HL-60 (cell line): ENCODE measurements at regions not wholly inside any gene's neighbourhood (a gene's known extent, or its start where the extent isn't known, plus 50 kb on each side); places are given as distances from the start of the nearest gene placed in this dataset.

Source experiments
- GABPA ChIP-seq: IDR thresholded peaks from 2 replicates; pipeline ENCODE4 v1.6.1; 2012; ENCODE audit warnings: low read depth
- SPI1 ChIP-seq: IDR thresholded peaks from 2 replicates; pipeline ENCODE4 v1.6.1; 2012; ENCODE audit warnings: low read depth, mild to moderate bottlenecking, borderline replicate concordance
- TF ChIP-seq, protein P1 (sequence below): IDR thresholded peaks from one replicate; pipeline ENCODE4 v1.5.1; 2011; ENCODE audit warnings: low read length, control low read depth, inconsistent platforms; ENCODE audit not compliant: insufficient read depth

DNA sequence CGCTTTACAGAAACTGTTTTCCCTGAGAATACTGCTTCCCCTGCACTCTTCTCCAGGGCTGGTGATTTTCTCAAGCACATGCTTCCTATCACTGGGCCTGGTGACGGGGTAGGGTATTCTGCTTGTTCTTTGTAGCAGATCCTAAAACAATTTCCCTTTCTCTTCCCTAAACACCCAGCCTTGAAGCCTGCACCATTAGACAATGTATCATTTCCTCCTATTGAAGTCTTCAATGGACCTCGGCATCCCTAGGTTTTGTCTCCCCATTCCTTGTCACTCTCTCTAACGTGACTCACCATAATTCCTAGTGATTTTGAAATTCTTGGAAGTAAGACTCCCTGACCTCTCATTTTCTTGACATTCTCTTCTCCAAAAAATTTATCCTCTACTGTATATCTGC is 109.5 kb upstream of the GHITM start:
- TF ChIP-seq, protein P1, sequence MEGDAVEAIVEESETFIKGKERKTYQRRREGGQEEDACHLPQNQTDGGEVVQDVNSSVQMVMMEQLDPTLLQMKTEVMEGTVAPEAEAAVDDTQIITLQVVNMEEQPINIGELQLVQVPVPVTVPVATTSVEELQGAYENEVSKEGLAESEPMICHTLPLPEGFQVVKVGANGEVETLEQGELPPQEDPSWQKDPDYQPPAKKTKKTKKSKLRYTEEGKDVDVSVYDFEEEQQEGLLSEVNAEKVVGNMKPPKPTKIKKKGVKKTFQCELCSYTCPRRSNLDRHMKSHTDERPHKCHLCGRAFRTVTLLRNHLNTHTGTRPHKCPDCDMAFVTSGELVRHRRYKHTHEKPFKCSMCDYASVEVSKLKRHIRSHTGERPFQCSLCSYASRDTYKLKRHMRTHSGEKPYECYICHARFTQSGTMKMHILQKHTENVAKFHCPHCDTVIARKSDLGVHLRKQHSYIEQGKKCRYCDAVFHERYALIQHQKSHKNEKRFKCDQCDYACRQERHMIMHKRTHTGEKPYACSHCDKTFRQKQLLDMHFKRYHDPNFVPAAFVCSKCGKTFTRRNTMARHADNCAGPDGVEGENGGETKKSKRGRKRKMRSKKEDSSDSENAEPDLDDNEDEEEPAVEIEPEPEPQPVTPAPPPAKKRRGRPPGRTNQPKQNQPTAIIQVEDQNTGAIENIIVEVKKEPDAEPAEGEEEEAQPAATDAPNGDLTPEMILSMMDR: no peak
- no peak for TF ChIP-seq GABPA
- TF ChIP-seq SPI1: no peak
